ENCODE measurements at regions not wholly inside any gene's neighbourhood (a gene's known extent, or its start where the extent isn't known, plus 50 kb on each side); places are given as distances from the start of the nearest gene placed in this dataset.

DNA sequence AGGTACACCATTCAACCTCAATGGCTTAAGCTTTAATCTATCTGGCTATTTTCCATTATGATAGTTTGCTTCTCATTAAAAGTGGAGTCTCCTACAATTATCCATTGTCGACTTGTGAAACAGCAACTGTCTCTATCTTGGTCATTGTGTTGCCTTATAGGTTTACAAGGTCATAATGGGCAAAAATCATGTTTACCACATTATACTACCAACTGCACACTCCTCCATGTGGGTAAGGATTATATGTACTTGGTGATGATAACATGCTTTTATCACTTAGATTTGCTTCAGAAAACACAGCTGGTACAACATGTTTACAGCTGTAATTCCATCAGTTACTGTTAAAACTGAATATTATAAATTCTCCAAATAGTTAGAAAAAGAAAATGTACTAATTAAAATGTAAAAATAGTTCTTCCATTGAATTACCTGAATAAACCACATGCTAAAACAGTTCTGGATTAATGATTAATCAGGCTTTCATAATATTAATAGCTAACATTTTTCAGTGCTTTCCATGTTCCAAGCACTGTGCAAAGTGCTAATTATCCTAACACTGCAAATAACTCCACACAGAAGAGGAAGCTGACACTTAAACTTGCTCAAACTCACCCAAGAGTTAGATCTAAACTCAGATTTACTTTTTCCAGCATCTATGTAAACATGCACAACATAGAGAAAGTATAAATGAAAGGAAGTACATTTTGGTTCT lies 96.7 kb downstream of the OGFRL1 start:
- TF ChIP-seq POLR2A (IDR thresholded peaks at IDR 0.05; ENCODE audit: low read depth, low read length) (no peak), POLR2AphosphoS5 (IDR thresholded peaks at IDR 0.05; ENCODE audit: low read depth, low read length) (no peak), SPI1 (IDR thresholded peaks at IDR 0.05; ENCODE audit: low read depth, low read length) (no peak), TAF1 (IDR thresholded peaks at IDR 0.05; ENCODE audit: low read depth, low read length) (no peak), POU2F2 (IDR thresholded peaks at IDR 0.05; ENCODE audit: low read depth, low read length) (no peak)
